Peyer's patch (tissue), 4 donors: ENCODE measurements at regions not wholly inside any gene's neighbourhood (a gene's known extent, or its start where the extent isn't known, plus 50 kb on each side); places are given as distances from the start of the nearest gene placed in this dataset.
"Not testable (repeated sequence)": the region's sequence is repeated elsewhere in the genome, so short reads cannot be mapped to it uniquely, and the experiment has no call there.

Experiments
- DNase-seq, 3 donors: peaks; one replicate each; pipeline ENCODE4 v3.0.0-alpha.2; 2017 to 2019
- H3K27ac ChIP-seq, 4 donors: fragments of 200-600 bp; sonication (generic); one replicate each; pipeline ENCODE4 v1.5.1; 2016 to 2019
- H3K27me3 ChIP-seq, 2 donors: fragments of 200-600 bp; sonication (generic); one replicate each; pipeline ENCODE4 v1.5.1; 2019
- H3K36me3 ChIP-seq, 3 donors: fragments of 200-600 bp; sonication (generic); one replicate each; pipeline ENCODE4 v1.5.1; 2016 to 2019
- H3K4me1 ChIP-seq, 4 donors: fragments of 200-600 bp; sonication (generic); one replicate each; pipeline ENCODE4 v1.5.1; 2016 to 2019
- H3K4me3 ChIP-seq, 4 donors: fragments of 200-600 bp; sonication (generic); 1 replicate in 3 of 4; 2 replicates in 1 of 4; pipeline ENCODE4 v1.5.1; 2016 to 2019; ENCODE audit warnings: mild to moderate bottlenecking in 1 of 4
- H3K9me3 ChIP-seq, 4 donors: fragments of 200-600 bp; sonication (generic); one replicate each; pipeline ENCODE4 v1.5.1; 2016 to 2019; ENCODE audit warnings: mild to moderate bottlenecking in 1 of 4
- CTCF ChIP-seq, 6 experiments: fragments of 450-650 bp in 4 of 6; fragments of 200-600 bp in 2 of 6; sonication (generic) in 1 of 6; IDR thresholded peaks; one replicate each; pipeline ENCODE4 v1.5.1; 2017 to 2019; ENCODE audit warnings: antibody characterized with exemption in 6 of 6, mild to moderate bottlenecking in 3 of 6, moderate library complexity in 1 of 6
- POLR2A ChIP-seq, 2 donors: fragments of 450-650 bp; IDR thresholded peaks; one replicate each; pipeline ENCODE4 v1.5.1; 2017; ENCODE audit warnings: antibody characterized with exemption in 2 of 2, mild to moderate bottlenecking in 2 of 2, moderate library complexity in 2 of 2

GRCh38 chr14:22178333-22178839 is 410.6 kb downstream of the DAD1 start:
- Histone ChIP-seq H3K36me3 (no peaks in the 10 kb centered on the region), H3K4me3 (no peak overlapping the region), H3K27ac (no peak overlapping the region), H3K4me1 (peaks cover 0 to 6% (median 0%) of the 10 kb centered on the region in 4 donors), H3K27me3 (no peaks in the 10 kb centered on the region), H3K9me3 (no peaks in the 10 kb centered on the region)
- no peak for DNase-seq
- TF ChIP-seq POLR2A (IDR thresholded peaks at IDR 0.05), result no peak
- no peak for TF ChIP-seq CTCF (IDR thresholded peaks at IDR 0.05)

DNA sequence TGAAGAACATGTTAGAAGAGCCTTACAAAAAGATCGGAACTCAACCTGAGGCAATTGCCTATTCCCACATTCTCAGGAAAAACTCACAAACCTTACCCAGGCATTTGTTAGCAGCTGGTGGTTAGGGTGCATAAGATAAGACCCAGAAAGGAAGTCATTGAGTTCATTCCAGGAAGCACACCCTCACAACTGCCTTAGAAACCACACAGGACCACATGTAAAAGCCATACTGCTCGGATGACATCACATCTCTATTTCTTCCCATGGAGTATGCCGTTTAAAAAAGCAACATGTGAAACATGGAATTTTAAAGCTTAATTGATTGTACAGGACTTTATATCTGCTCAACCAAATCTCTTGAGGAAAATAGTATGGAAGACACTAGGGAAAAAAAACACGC is 411.2 kb downstream of the DAD1 start:
- Histone ChIP-seq H3K27ac (no peak overlapping the region), H3K36me3 (no peaks in the 10 kb centered on the region), H3K27me3 (no peaks in the 10 kb centered on the region), H3K4me1 (peaks cover 0 to 6% (median 0%) of the 10 kb centered on the region in 4 donors), H3K9me3 (no peaks in the 10 kb centered on the region), H3K4me3 (no peak overlapping the region)
- TF ChIP-seq CTCF (IDR thresholded peaks at IDR 0.05), result no peak
- TF ChIP-seq POLR2A (IDR thresholded peaks at IDR 0.05), result no peak
- DNase-seq, result no peak

- no peak for DNase-seq
- no peak for TF ChIP-seq POLR2A (IDR thresholded peaks at IDR 0.05)
- no peak for TF ChIP-seq CTCF (IDR thresholded peaks at IDR 0.05)
- Histone ChIP-seq H3K4me1 (peaks cover 0 to 6% (median 0%) of the 10 kb centered on the region in 4 donors), H3K27ac (no peak overlapping the region), H3K36me3 (no peaks in the 10 kb centered on the region), H3K9me3 (no peaks in the 10 kb centered on the region), H3K27me3 (no peaks in the 10 kb centered on the region), H3K4me3 (no peak overlapping the region)
Measured at GRCh38 chr14:22176957-22177356, 412.1 kb downstream of the DAD1 start.

GRCh38 chr14:22175278-22175558 is 413.8 kb downstream of the DAD1 start:
- H3K4me1 ChIP-seq, H3K36me3 ChIP-seq, H3K4me3 ChIP-seq, DNase-seq, H3K9me3 ChIP-seq, H3K27me3 ChIP-seq: not testable (repeated sequence)
- H3K27ac ChIP-seq, result peak overlapping the region in 2 of 4 donors; percentile 60 to 70

DNA sequence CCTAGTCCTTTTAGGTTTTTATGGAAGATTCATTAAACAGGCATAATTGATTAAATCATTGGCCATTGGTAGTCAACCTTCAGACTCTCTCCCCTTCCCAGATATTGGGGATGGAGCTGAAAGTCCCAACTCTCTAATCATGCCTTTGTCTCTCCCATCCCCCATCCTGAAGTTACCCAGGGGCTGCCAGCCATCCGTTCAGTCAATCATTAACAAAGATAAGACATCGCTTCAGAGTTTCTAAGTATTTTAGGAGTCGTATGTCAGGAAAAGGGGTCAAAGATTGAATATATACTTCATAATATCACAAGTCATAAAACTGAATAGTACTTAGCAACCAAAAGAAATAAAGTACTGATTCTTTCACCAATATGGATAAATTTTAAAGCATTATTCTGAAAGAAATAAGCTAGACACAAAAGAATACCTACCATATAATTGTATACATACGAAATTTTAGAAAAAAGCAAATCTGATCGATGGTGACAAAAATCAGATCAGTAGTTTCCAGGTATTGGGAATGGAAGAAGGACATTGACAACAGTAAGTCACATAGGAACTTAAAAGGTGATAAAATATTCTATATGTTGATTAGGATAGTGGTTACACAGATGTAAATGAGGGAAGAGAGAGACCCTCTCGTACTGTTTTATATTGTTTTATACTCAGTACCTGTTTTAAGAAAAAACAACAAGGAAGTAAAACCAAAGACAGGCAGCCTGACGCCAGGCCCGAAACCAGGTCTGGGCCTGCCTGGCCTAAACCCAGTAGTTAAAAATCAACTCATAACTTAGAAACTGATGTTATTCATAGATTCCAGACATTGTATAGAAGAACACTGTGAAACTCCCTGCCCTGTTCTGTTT is 414.4 kb downstream of the DAD1 start:
- Histone ChIP-seq H3K27me3 (no peaks in the 10 kb centered on the region), H3K4me1 (peaks cover 0 to 6% (median 0%) of the 10 kb centered on the region in 4 donors), H3K27ac (peak overlapping the region in 2 of 4 donors; percentile 60 to 70), H3K4me3 (no peak overlapping the region), H3K36me3 (no peaks in the 10 kb centered on the region), H3K9me3 (no peaks in the 10 kb centered on the region)
- no peak for DNase-seq
- TF ChIP-seq CTCF (IDR thresholded peaks at IDR 0.05), result no peak
- no peak for TF ChIP-seq POLR2A (IDR thresholded peaks at IDR 0.05)

DNA sequence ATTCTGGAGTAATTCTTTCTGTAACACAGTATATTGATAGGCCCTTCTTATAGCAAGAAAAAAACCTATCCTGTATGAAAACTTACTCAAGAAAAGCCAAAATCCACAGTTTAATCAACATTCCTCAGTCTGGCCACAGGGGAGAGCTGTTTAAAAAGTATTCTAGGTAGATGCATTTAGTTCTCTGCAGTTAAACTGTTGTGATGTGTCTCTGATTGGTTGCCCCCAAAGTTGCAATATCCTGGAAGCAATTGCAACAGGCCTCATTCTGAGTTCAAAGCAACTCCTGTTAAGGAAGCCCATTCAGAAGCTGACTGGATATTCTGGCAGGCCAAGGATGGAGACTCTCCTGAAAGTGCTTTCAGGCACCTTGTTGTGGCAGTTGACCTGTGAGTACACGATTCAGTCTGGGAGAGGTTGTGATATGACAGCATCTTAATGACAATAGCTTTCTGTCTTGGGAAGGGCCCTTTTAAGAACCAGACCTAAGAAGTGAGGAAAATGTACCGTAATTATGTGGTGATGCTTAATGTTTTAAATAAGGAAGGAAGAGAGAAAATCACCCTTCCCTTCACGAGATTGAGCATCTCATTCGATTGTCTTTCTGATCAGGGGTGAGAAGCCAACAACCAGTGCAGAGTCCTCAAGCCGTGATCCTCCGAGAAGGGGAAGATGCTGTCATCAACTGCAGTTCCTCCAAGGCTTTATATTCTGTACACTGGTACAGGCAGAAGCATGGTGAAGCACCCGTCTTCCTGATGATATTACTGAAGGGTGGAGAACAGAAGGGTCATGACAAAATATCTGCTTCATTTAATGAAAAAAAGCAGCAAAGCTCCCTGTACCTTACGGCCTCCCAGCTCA is 420.7 kb downstream of the DAD1 start:
- TF ChIP-seq CTCF (IDR thresholded peaks at IDR 0.05), result peak in 3 of 6 experiments; percentile 16 to 36 (median 18)
- no peak for TF ChIP-seq POLR2A (IDR thresholded peaks at IDR 0.05)
- no peak for DNase-seq
- no peaks in the 10 kb centered on the region for H3K4me1 ChIP-seq
- no peaks in the 10 kb centered on the region for H3K36me3 ChIP-seq
- H3K27ac ChIP-seq, result no peak overlapping the region
- H3K27me3 ChIP-seq, result no peaks in the 10 kb centered on the region
- H3K4me3 ChIP-seq, result no peak overlapping the region
- no peaks in the 10 kb centered on the region for H3K9me3 ChIP-seq
